ENCODE measurements at regions not wholly inside any gene's neighbourhood (a gene's known extent, or its start where the extent isn't known, plus 50 kb on each side); places are given as distances from the start of the nearest gene placed in this dataset.

GRCh38 chr22:48591286-48592065 lies 1236.2 kb downstream of the BRD1 start:
- no peak for TF ChIP-seq EZH2 (IDR thresholded peaks at IDR 0.05; ENCODE audit: low read length, unreplicated experiment)
- no peak for TF ChIP-seq CTCF (conservative IDR thresholded peaks at IDR 0.05; ENCODE audit: low read depth, low read length)

Data from PC-3 (cell line).